Tibial nerve (tissue), 4 donors: ENCODE measurements at regions not wholly inside any gene's neighbourhood (a gene's known extent, or its start where the extent isn't known, plus 50 kb on each side); places are given as distances from the start of the nearest gene placed in this dataset.

Experiments
- DNase-seq, 2 donors: peaks; one replicate each; pipeline ENCODE4 v3.0.0-alpha.2; 2019; ENCODE audit warnings: low spot score in 2 of 2
- H3K27ac ChIP-seq, 4 donors: fragments of 200-600 bp; sonication (generic) in 3 of 4; one replicate each; pipeline ENCODE4 v1.5.1; 2017 to 2019; ENCODE audit warnings: mild to moderate bottlenecking in 1 of 4
- H3K27me3 ChIP-seq, 2 donors: fragments of 200-600 bp; sonication (generic) in 1 of 2; one replicate each; pipeline versions ENCODE4 v1.5.1 to v1.6.0; 2017 to 2019
- H3K36me3 ChIP-seq, 3 donors: fragments of 200-600 bp; sonication (generic); one replicate each; pipeline ENCODE4 v1.5.1; 2018 to 2019
- H3K4me1 ChIP-seq, 4 donors: fragments of 200-600 bp; sonication (generic) in 3 of 4; one replicate each; pipeline ENCODE4 v1.5.1; 2017 to 2019
- H3K4me3 ChIP-seq, 4 donors: fragments of 200-600 bp; sonication (generic) in 3 of 4; one replicate each; pipeline ENCODE4 v1.5.1; 2017 to 2019; ENCODE audit warnings: mild to moderate bottlenecking in 1 of 4, moderate library complexity in 1 of 4
- H3K9me3 ChIP-seq, 4 donors: fragments of 200-600 bp; sonication (generic) in 3 of 4; one replicate each; pipeline ENCODE4 v1.5.1; 2017 to 2019
- CTCF ChIP-seq, 5 experiments: fragments of 200-600 bp in 3 of 5; fragments of 450-650 bp in 2 of 5; sonication (generic) in 3 of 5; IDR thresholded peaks; one replicate each; pipeline ENCODE4 v1.5.1; 2016 to 2019; ENCODE audit warnings: antibody characterized with exemption in 5 of 5, mild to moderate bottlenecking in 3 of 5, moderate library complexity in 2 of 5
- EP300 ChIP-seq, 2 donors: sonication (generic); formaldehyde crosslinking; IDR thresholded peaks; one replicate each; pipeline ENCODE4 v1.6.1; 2017; ENCODE audit warnings: antibody characterized with exemption in 2 of 2, mild to moderate bottlenecking in 1 of 2
- POLR2A ChIP-seq, 2 donors: fragments of 450-650 bp; IDR thresholded peaks; one replicate each; pipeline ENCODE4 v1.6.1; 2017; ENCODE audit warnings: antibody characterized with exemption in 2 of 2, mild to moderate bottlenecking in 2 of 2, moderate library complexity in 2 of 2
- WGBS, 2 donors: methylation state at CpG; one replicate each; pipeline ENCODE4 v1.1.5; 2018; 5-methylcytosine and 5-hydroxymethylcytosine counted together

GRCh38 chr2:53220969-53221368 is 546.6 kb upstream of the CHAC2 start:
- no peaks in the 10 kb centered on the region for H3K9me3 ChIP-seq
- H3K27ac ChIP-seq = no peak overlapping the region
- DNase-seq = no peak
- no peaks in the 10 kb centered on the region for H3K36me3 ChIP-seq
- 91 to 92% methylated on average over 3 of the region's 3 CpGs for WGBS, 2 donors
- no peak overlapping the region for H3K4me3 ChIP-seq
- no peaks in the 10 kb centered on the region for H3K4me1 ChIP-seq
- H3K27me3 ChIP-seq = no peaks in the 10 kb centered on the region
- TF ChIP-seq EP300 (IDR thresholded peaks at IDR 0.05) = no peak
- TF ChIP-seq POLR2A (IDR thresholded peaks at IDR 0.05) = no peak
- TF ChIP-seq CTCF (IDR thresholded peaks at IDR 0.05) = no peak

- DNase-seq = no peak
- no peaks in the 10 kb centered on the region for H3K27me3 ChIP-seq
- no peak overlapping the region for H3K27ac ChIP-seq
- no peaks in the 10 kb centered on the region for H3K36me3 ChIP-seq
- H3K4me3 ChIP-seq = no peak overlapping the region
- WGBS, 2 donors = 86 to 88% methylated on average over 1 to 2 of the region's 2 CpGs
- no peaks in the 10 kb centered on the region for H3K4me1 ChIP-seq
- peaks cover 0 to 6% (median 0%) of the 10 kb centered on the region in 4 donors for H3K9me3 ChIP-seq
- no peak for TF ChIP-seq EP300 (IDR thresholded peaks at IDR 0.05)
- TF ChIP-seq CTCF (IDR thresholded peaks at IDR 0.05) = no peak
- TF ChIP-seq POLR2A (IDR thresholded peaks at IDR 0.05) = no peak
These were observed 550.4 kb upstream of the CHAC2 start for GRCh38 chr2:53217250-53217649.

GRCh38 chr2:53216805-53217204 is 550.8 kb upstream of the CHAC2 start:
- TF ChIP-seq EP300 (IDR thresholded peaks at IDR 0.05) (no peak), CTCF (IDR thresholded peaks at IDR 0.05) (no peak), POLR2A (IDR thresholded peaks at IDR 0.05) (no peak)
- H3K36me3 ChIP-seq = no peaks in the 10 kb centered on the region
- H3K27ac ChIP-seq = no peak overlapping the region
- no peak overlapping the region for H3K4me3 ChIP-seq
- H3K27me3 ChIP-seq = no peaks in the 10 kb centered on the region
- no peak for DNase-seq
- peaks cover 0 to 6% (median 0%) of the 10 kb centered on the region in 4 donors for H3K9me3 ChIP-seq
- H3K4me1 ChIP-seq = no peaks in the 10 kb centered on the region

- DNase-seq = no peak
- Histone ChIP-seq H3K36me3 (no peaks in the 10 kb centered on the region), H3K27ac (no peak overlapping the region), H3K4me3 (no peak overlapping the region), H3K4me1 (peaks cover 0 to 8% (median 0%) of the 10 kb centered on the region in 4 donors), H3K9me3 (peaks cover 0 to 6% (median 0%) of the 10 kb centered on the region in 4 donors), H3K27me3 (no peaks in the 10 kb centered on the region)
- 57 to 100% methylated on average over 1 of the region's 1 CpG for WGBS, 2 donors
- TF ChIP-seq EP300 (IDR thresholded peaks at IDR 0.05) (no peak), POLR2A (IDR thresholded peaks at IDR 0.05) (no peak)
These were observed 555.0 kb upstream of the CHAC2 start for GRCh38 chr2:53212576-53212975.

GRCh38 chr2:53211201-53211774 is 556.3 kb upstream of the CHAC2 start:
- H3K27ac ChIP-seq = no peak overlapping the region
- no peaks in the 10 kb centered on the region for H3K27me3 ChIP-seq
- peaks cover 0 to 6% (median 0%) of the 10 kb centered on the region in 4 donors for H3K9me3 ChIP-seq
- H3K4me1 ChIP-seq = peaks cover 0 to 8% (median 0%) of the 10 kb centered on the region in 4 donors
- WGBS, 2 donors = 89 to 95% methylated on average over 2 of the region's 2 CpGs
- H3K4me3 ChIP-seq = no peak overlapping the region
- DNase-seq = no peak
- no peak for TF ChIP-seq EP300 (IDR thresholded peaks at IDR 0.05)
- TF ChIP-seq POLR2A (IDR thresholded peaks at IDR 0.05) = no peak
- no peak for TF ChIP-seq CTCF (IDR thresholded peaks at IDR 0.05)
- no peaks in the 10 kb centered on the region for H3K36me3 ChIP-seq

GRCh38 chr2:53210538-53210937 is 557.1 kb upstream of the CHAC2 start:
- WGBS, 2 donors = 41 to 51% methylated on average over 3 of the region's 3 CpGs
- no peak overlapping the region for H3K4me3 ChIP-seq
- H3K27me3 ChIP-seq = no peaks in the 10 kb centered on the region
- peaks cover 0 to 6% (median 0%) of the 10 kb centered on the region in 4 donors for H3K9me3 ChIP-seq
- DNase-seq = no peak
- H3K27ac ChIP-seq = no peak overlapping the region
- peaks cover 0 to 8% (median 0%) of the 10 kb centered on the region in 4 donors for H3K4me1 ChIP-seq
- TF ChIP-seq POLR2A (IDR thresholded peaks at IDR 0.05) (no peak), EP300 (IDR thresholded peaks at IDR 0.05) (no peak), CTCF (IDR thresholded peaks at IDR 0.05) (peak in 1 of 5 experiments; percentile 5)
- H3K36me3 ChIP-seq = no peaks in the 10 kb centered on the region
